IMR-90 (cell line): ENCODE measurements at regions not wholly inside any gene's neighbourhood (a gene's known extent, or its start where the extent isn't known, plus 50 kb on each side); places are given as distances from the start of the nearest gene placed in this dataset.

ENCODE experiments used
- BHLHE40 ChIP-seq: fragments of 150-350 bp; IDR thresholded peaks from 2 replicates; pipeline ENCODE4 v1.6.1; 2016; ENCODE audit warnings: mild to moderate bottlenecking, low read depth, low read length
- CTCF ChIP-seq: conservative IDR thresholded peaks from 2 replicates; pipeline ENCODE4 v1.5.1; 2012; ENCODE audit warnings: mild to moderate bottlenecking, low read depth, low read length, improper control_type of control experiment
- FOS ChIP-seq: fragments of 150-350 bp; IDR thresholded peaks from 2 replicates; pipeline ENCODE4 v1.6.1; 2016; ENCODE audit warnings: low read depth, low read length
- MAFK ChIP-seq: IDR thresholded peaks from 2 replicates; pipeline ENCODE4 v1.6.1; 2012; ENCODE audit warnings: low read depth, low read length, improper control_type of control experiment
- MXI1 ChIP-seq: IDR thresholded peaks from 2 replicates; pipeline ENCODE4 v1.6.1; 2012; ENCODE audit warnings: low read depth, mild to moderate bottlenecking, low read length, moderate library complexity, borderline replicate concordance
- POLR2A ChIP-seq: IDR thresholded peaks from 2 replicates; pipeline ENCODE4 v1.6.1; 2012; ENCODE audit warnings: mild to moderate bottlenecking, low read depth, low read length
- RAD21 ChIP-seq: IDR thresholded peaks from 2 replicates; pipeline ENCODE4 v1.6.1; 2012; ENCODE audit warnings: low read length, improper control_type of control experiment
- RFX5 ChIP-seq: IDR thresholded peaks from 2 replicates; pipeline ENCODE4 v1.8.0; 2012; ENCODE audit warnings: low read depth, mild to moderate bottlenecking, low read length, moderate library complexity

DNA sequence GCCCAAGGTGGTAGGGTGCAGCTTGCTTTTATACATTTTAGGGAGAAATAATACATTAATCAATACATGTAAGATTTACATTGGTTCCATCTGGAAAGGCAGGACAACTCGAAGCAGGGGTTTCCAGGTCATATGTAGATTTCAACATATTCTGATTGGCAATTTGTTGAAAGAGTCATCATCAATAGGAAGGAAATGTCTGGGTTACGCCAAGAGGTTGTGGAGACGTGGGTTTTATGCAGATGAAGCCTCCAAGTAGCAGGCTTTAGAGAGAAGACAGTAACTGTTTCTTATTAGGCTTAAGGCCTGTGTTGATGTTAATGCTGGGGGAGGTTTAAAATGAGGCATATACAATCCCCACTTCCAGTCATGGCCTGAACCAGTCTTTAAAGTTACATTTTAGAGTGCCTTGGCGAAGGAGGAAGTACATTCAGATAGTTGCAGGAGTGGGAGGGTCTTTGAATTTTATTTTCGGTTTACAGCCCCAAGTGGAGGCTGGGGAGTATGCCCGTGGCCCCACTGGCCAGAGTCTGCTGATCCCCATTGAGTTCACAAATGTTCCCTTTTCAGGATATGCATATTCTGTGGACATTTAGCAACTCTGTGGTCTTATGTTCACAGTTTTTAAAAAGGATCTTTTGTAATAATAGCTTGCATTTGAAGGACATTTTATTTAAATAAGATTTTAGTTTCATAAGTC, 166.0 kb upstream of the GDF10 start:
- no peak for TF ChIP-seq RAD21
- no peak for TF ChIP-seq MXI1
- no peak for TF ChIP-seq CTCF
- no peak for TF ChIP-seq RFX5
- TF ChIP-seq MAFK: no peak
- TF ChIP-seq BHLHE40: no peak
- TF ChIP-seq POLR2A: no peak
- no peak for TF ChIP-seq FOS
